ENCODE measurements at regions not wholly inside any gene's neighbourhood (a gene's known extent, or its start where the extent isn't known, plus 50 kb on each side); places are given as distances from the start of the nearest gene placed in this dataset.

- no peak overlapping the region for H3K9ac ChIP-seq (ENCODE audit: insufficient read depth, low read length, poor library complexity, severe bottlenecking)
- H3K9me3 ChIP-seq (replicated peaks in 1 of 2; ENCODE audit: control insufficient read depth in 1 of 2, insufficient read depth in 1 of 2, low read length in 2 of 2), result peaks cover 6 to 9% of the 10 kb centered on the region in 2 donors
- DNase-seq, result no peak
- no peaks in the 10 kb centered on the region for H3K79me2 ChIP-seq (ENCODE audit: insufficient read depth, low read length)
- Mint-ChIP-seq H3K4me1 (no peaks in the 10 kb centered on the region), H3K27me3 (ENCODE audit: low read depth in 3 of 3) (peaks cover 0 to 1% (median 0%) of the 10 kb centered on the region in 3 donors), H3K4me3 (no peak overlapping the region), H3K9me3 (peaks cover 2 to 19% (median 12%) of the 10 kb centered on the region in 7 donors), H3K27ac (no peak overlapping the region), H3K36me3 (no peaks in the 10 kb centered on the region)
- no peak overlapping the region for H3K4me2 ChIP-seq (replicated peaks; ENCODE audit: extremely low read depth, low read length, poor library complexity, severe bottlenecking)
- no peaks in the 10 kb centered on the region for H4K20me1 ChIP-seq (ENCODE audit: insufficient read depth, low read length)
- H2AFZ ChIP-seq (ENCODE audit: insufficient read depth, low read depth, low read length, poor library complexity, severe bottlenecking), result no peak overlapping the region
- H3K36me3 ChIP-seq (replicated peaks in 1 of 2; ENCODE audit: control insufficient read depth in 1 of 2, insufficient read depth in 2 of 2, low read length in 2 of 2), result no peaks in the 10 kb centered on the region
- 95% methylated on average over 2 of the region's 3 CpGs for WGBS (ENCODE audit: insufficient coverage)
- no peaks in the 10 kb centered on the region for H3K27me3 ChIP-seq (ENCODE audit: control insufficient read depth in 2 of 2, insufficient read depth in 2 of 2, low read length in 2 of 2)
- H3K4me3 ChIP-seq (replicated peaks in 1 of 3; ENCODE audit: low read depth in 2 of 3, low read length in 3 of 3), result no peak overlapping the region
- no peaks in the 10 kb centered on the region for H3K4me1 ChIP-seq (ENCODE audit: control insufficient read depth in 1 of 2, insufficient read depth in 2 of 2, low read length in 2 of 2)
- intact Hi-C loops (cut with micrococcal nuclease), result no loop called here
- TF ChIP-seq CTCF (IDR thresholded peaks at IDR 0.05), result no peak
- H3K27ac ChIP-seq (ENCODE audit: low read depth in 1 of 2, low read length in 2 of 2), result no peak overlapping the region
Measured at GRCh38 chr5:63603996-63604395, 358.2 kb downstream of the HTR1A start.

- no peak for TF ChIP-seq CTCF (IDR thresholded peaks at IDR 0.05)
- H3K9ac ChIP-seq (ENCODE audit: insufficient read depth, low read length, poor library complexity, severe bottlenecking), result no peak overlapping the region
- no peaks in the 10 kb centered on the region for H3K4me1 ChIP-seq (ENCODE audit: control insufficient read depth in 1 of 2, insufficient read depth in 2 of 2, low read length in 2 of 2)
- DNase-seq, result no peak
- H3K4me3 ChIP-seq (replicated peaks in 1 of 3; ENCODE audit: low read depth in 2 of 3, low read length in 3 of 3), result no peak overlapping the region
- no peaks in the 10 kb centered on the region for H3K36me3 ChIP-seq (replicated peaks in 1 of 2; ENCODE audit: control insufficient read depth in 1 of 2, insufficient read depth in 2 of 2, low read length in 2 of 2)
- no peak overlapping the region for H3K4me3 Mint-ChIP-seq
- no peaks in the 10 kb centered on the region for H3K27me3 ChIP-seq (ENCODE audit: control insufficient read depth in 2 of 2, insufficient read depth in 2 of 2, low read length in 2 of 2)
- H3K27ac Mint-ChIP-seq, result no peak overlapping the region
- no peak overlapping the region for H2AFZ ChIP-seq (ENCODE audit: insufficient read depth, low read depth, low read length, poor library complexity, severe bottlenecking)
- peaks cover 8 to 9% of the 10 kb centered on the region in 2 donors for H3K9me3 ChIP-seq (replicated peaks in 1 of 2; ENCODE audit: control insufficient read depth in 1 of 2, insufficient read depth in 1 of 2, low read length in 2 of 2)
- H3K4me2 ChIP-seq (replicated peaks; ENCODE audit: extremely low read depth, low read length, poor library complexity, severe bottlenecking), result no peak overlapping the region
- peaks cover 0 to 1% (median 1%) of the 10 kb centered on the region in 3 donors for H3K27me3 Mint-ChIP-seq (ENCODE audit: low read depth in 3 of 3)
- intact Hi-C loops (cut with micrococcal nuclease), result no loop called here
- no peaks in the 10 kb centered on the region for H3K79me2 ChIP-seq (ENCODE audit: insufficient read depth, low read length)
- H3K9me3 Mint-ChIP-seq, result peaks cover 2 to 19% (median 12%) of the 10 kb centered on the region in 7 donors
- H4K20me1 ChIP-seq (ENCODE audit: insufficient read depth, low read length), result no peaks in the 10 kb centered on the region
- H3K27ac ChIP-seq (ENCODE audit: low read depth in 1 of 2, low read length in 2 of 2), result no peak overlapping the region
- H3K4me1 Mint-ChIP-seq, result no peaks in the 10 kb centered on the region
- H3K36me3 Mint-ChIP-seq, result no peaks in the 10 kb centered on the region
Measured at GRCh38 chr5:63602971-63603370, 359.3 kb downstream of the HTR1A start.

All from CD14-positive monocyte (primary cell).